ENCODE measurements at regions not wholly inside any gene's neighbourhood (a gene's known extent, or its start where the extent isn't known, plus 50 kb on each side); places are given as distances from the start of the nearest gene placed in this dataset.

GRCh38 chr3:27903446-27903845 is 181.3 kb upstream of the EOMES start:
- no peak overlapping the region for H2BK5ac ChIP-seq (ENCODE audit: low read depth, low read length, poor library complexity, severe bottlenecking)
- no peak overlapping the region for H3K4me3 ChIP-seq (ENCODE audit: insufficient read depth in 1 of 2, low read depth in 1 of 2, low read length in 2 of 2)
- H3K27ac ChIP-seq (ENCODE audit: low read length, poor library complexity, severe bottlenecking), result no peak overlapping the region
- H3K36me3 ChIP-seq (ENCODE audit: control insufficient read depth in 1 of 2, insufficient read depth in 2 of 2, low read depth in 1 of 2, low read length in 2 of 2), result no peaks in the 10 kb centered on the region
- H2AK5ac ChIP-seq (ENCODE audit: low read length, severe bottlenecking), result no peak overlapping the region
- no peak overlapping the region for H3K9ac ChIP-seq (ENCODE audit: low read length)
- H3K18ac ChIP-seq (ENCODE audit: low read depth in 1 of 2, low read length in 2 of 2), result no peak overlapping the region
- no peak overlapping the region for H2AFZ ChIP-seq (ENCODE audit: low read depth, low read length)
- H3K4me2 ChIP-seq (ENCODE audit: low read length, poor library complexity, severe bottlenecking), result no peak overlapping the region
- no peaks in the 10 kb centered on the region for H3K4me1 ChIP-seq (ENCODE audit: control insufficient read depth, insufficient read depth, low read depth, low read length)
- DNase-seq, result no peak
- no peak overlapping the region for H4K8ac ChIP-seq (ENCODE audit: low read length)
- H3K79me1 ChIP-seq (replicated peaks; ENCODE audit: low read length, poor library complexity, severe bottlenecking), result no peaks in the 10 kb centered on the region
- H4K91ac ChIP-seq (ENCODE audit: low read length), result no peak overlapping the region
- no peak overlapping the region for H2BK15ac ChIP-seq (ENCODE audit: low read depth, poor library complexity, severe bottlenecking)
- H3K23ac ChIP-seq (ENCODE audit: low read length in 2 of 2), result no peak overlapping the region
- H3K27me3 ChIP-seq (ENCODE audit: control insufficient read depth in 1 of 2, insufficient read depth in 1 of 2, low read length in 2 of 2), result no peaks in the 10 kb centered on the region
- 83% methylated on average over 1 of the region's 3 CpGs for WGBS
- no peak overlapping the region for H3K14ac ChIP-seq (ENCODE audit: low read length in 2 of 2)
- H3K4ac ChIP-seq (ENCODE audit: low read depth in 1 of 2, low read length in 2 of 2), result no peak overlapping the region
- H2BK12ac ChIP-seq (ENCODE audit: low read length in 2 of 2), result no peak overlapping the region
- H2BK120ac ChIP-seq (ENCODE audit: low read depth, low read length), result no peak overlapping the region
- H3K9me3 ChIP-seq (ENCODE audit: control insufficient read depth, low read length), result no peaks in the 10 kb centered on the region

GRCh38 chr3:27905625-27906024 is 183.5 kb upstream of the EOMES start:
- Histone ChIP-seq H3K4me1 (ENCODE audit: control insufficient read depth, insufficient read depth, low read depth, low read length) (no peaks in the 10 kb centered on the region), H2BK120ac (ENCODE audit: low read depth, low read length) (no peak overlapping the region), H3K9me3 (ENCODE audit: control insufficient read depth, low read length) (no peaks in the 10 kb centered on the region), H3K4ac (ENCODE audit: low read depth in 1 of 2, low read length in 2 of 2) (no peak overlapping the region), H2BK15ac (ENCODE audit: low read depth, poor library complexity, severe bottlenecking) (no peak overlapping the region), H3K4me2 (ENCODE audit: low read length, poor library complexity, severe bottlenecking) (no peak overlapping the region), H3K14ac (ENCODE audit: low read length in 2 of 2) (no peak overlapping the region), H3K27me3 (ENCODE audit: control insufficient read depth in 1 of 2, insufficient read depth in 1 of 2, low read length in 2 of 2) (no peaks in the 10 kb centered on the region), H3K23ac (ENCODE audit: low read length in 2 of 2) (no peak overlapping the region), H2BK12ac (ENCODE audit: low read length in 2 of 2) (no peak overlapping the region), H4K8ac (ENCODE audit: low read length) (no peak overlapping the region), H2BK5ac (ENCODE audit: low read depth, low read length, poor library complexity, severe bottlenecking) (no peak overlapping the region), H3K4me3 (ENCODE audit: insufficient read depth in 1 of 2, low read depth in 1 of 2, low read length in 2 of 2) (no peak overlapping the region), H3K36me3 (ENCODE audit: control insufficient read depth in 1 of 2, insufficient read depth in 2 of 2, low read depth in 1 of 2, low read length in 2 of 2) (no peaks in the 10 kb centered on the region), H2AFZ (ENCODE audit: low read depth, low read length) (no peak overlapping the region), H2AK5ac (ENCODE audit: low read length, severe bottlenecking) (no peak overlapping the region), H4K91ac (ENCODE audit: low read length) (no peak overlapping the region), H3K27ac (ENCODE audit: low read length, poor library complexity, severe bottlenecking) (no peak overlapping the region), H3K9ac (ENCODE audit: low read length) (no peak overlapping the region), H3K79me1 (replicated peaks; ENCODE audit: low read length, poor library complexity, severe bottlenecking) (no peaks in the 10 kb centered on the region), H3K18ac (ENCODE audit: low read depth in 1 of 2, low read length in 2 of 2) (no peak overlapping the region)
- WGBS, result 71% methylated on average over 1 of the region's 2 CpGs
- no peak for DNase-seq

GRCh38 chr3:27907148-27907547 is 185.0 kb upstream of the EOMES start:
- no peak overlapping the region for H4K91ac ChIP-seq (ENCODE audit: low read length)
- no peaks in the 10 kb centered on the region for H3K4me1 ChIP-seq (ENCODE audit: control insufficient read depth, insufficient read depth, low read depth, low read length)
- H3K18ac ChIP-seq (ENCODE audit: low read depth in 1 of 2, low read length in 2 of 2), result no peak overlapping the region
- no peak overlapping the region for H2AFZ ChIP-seq (ENCODE audit: low read depth, low read length)
- H2BK120ac ChIP-seq (ENCODE audit: low read depth, low read length), result no peak overlapping the region
- no peaks in the 10 kb centered on the region for H3K79me1 ChIP-seq (replicated peaks; ENCODE audit: low read length, poor library complexity, severe bottlenecking)
- H3K4me3 ChIP-seq (ENCODE audit: insufficient read depth in 1 of 2, low read depth in 1 of 2, low read length in 2 of 2), result no peak overlapping the region
- H2AK5ac ChIP-seq (ENCODE audit: low read length, severe bottlenecking), result no peak overlapping the region
- no peak overlapping the region for H3K23ac ChIP-seq (ENCODE audit: low read length in 2 of 2)
- no peak overlapping the region for H2BK5ac ChIP-seq (ENCODE audit: low read depth, low read length, poor library complexity, severe bottlenecking)
- H2BK12ac ChIP-seq (ENCODE audit: low read length in 2 of 2), result no peak overlapping the region
- no peak for DNase-seq
- H3K14ac ChIP-seq (ENCODE audit: low read length in 2 of 2), result no peak overlapping the region
- no peaks in the 10 kb centered on the region for H3K9me3 ChIP-seq (ENCODE audit: control insufficient read depth, low read length)
- no peak overlapping the region for H2BK15ac ChIP-seq (ENCODE audit: low read depth, poor library complexity, severe bottlenecking)
- no peak overlapping the region for H3K27ac ChIP-seq (ENCODE audit: low read length, poor library complexity, severe bottlenecking)
- H3K27me3 ChIP-seq (ENCODE audit: control insufficient read depth in 1 of 2, insufficient read depth in 1 of 2, low read length in 2 of 2), result no peaks in the 10 kb centered on the region
- no peak overlapping the region for H3K4me2 ChIP-seq (ENCODE audit: low read length, poor library complexity, severe bottlenecking)
- H3K36me3 ChIP-seq (ENCODE audit: control insufficient read depth in 1 of 2, insufficient read depth in 2 of 2, low read depth in 1 of 2, low read length in 2 of 2), result no peaks in the 10 kb centered on the region
- no peak overlapping the region for H3K9ac ChIP-seq (ENCODE audit: low read length)
- H4K8ac ChIP-seq (ENCODE audit: low read length), result no peak overlapping the region
- no peak overlapping the region for H3K4ac ChIP-seq (ENCODE audit: low read depth in 1 of 2, low read length in 2 of 2)

GRCh38 chr3:27907929-27908328 is 185.8 kb upstream of the EOMES start:
- H4K8ac ChIP-seq (ENCODE audit: low read length), result no peak overlapping the region
- no peaks in the 10 kb centered on the region for H3K36me3 ChIP-seq (ENCODE audit: control insufficient read depth in 1 of 2, insufficient read depth in 2 of 2, low read depth in 1 of 2, low read length in 2 of 2)
- no peak overlapping the region for H3K27ac ChIP-seq (ENCODE audit: low read length, poor library complexity, severe bottlenecking)
- WGBS, result 92% methylated on average over 2 of the region's 4 CpGs
- H3K79me1 ChIP-seq (replicated peaks; ENCODE audit: low read length, poor library complexity, severe bottlenecking), result no peaks in the 10 kb centered on the region
- H3K9ac ChIP-seq (ENCODE audit: low read length), result no peak overlapping the region
- H2AFZ ChIP-seq (ENCODE audit: low read depth, low read length), result no peak overlapping the region
- H3K14ac ChIP-seq (ENCODE audit: low read length in 2 of 2), result no peak overlapping the region
- H2BK12ac ChIP-seq (ENCODE audit: low read length in 2 of 2), result no peak overlapping the region
- H2BK120ac ChIP-seq (ENCODE audit: low read depth, low read length), result no peak overlapping the region
- no peak for DNase-seq
- no peaks in the 10 kb centered on the region for H3K9me3 ChIP-seq (ENCODE audit: control insufficient read depth, low read length)
- no peaks in the 10 kb centered on the region for H3K4me1 ChIP-seq (ENCODE audit: control insufficient read depth, insufficient read depth, low read depth, low read length)
- no peak overlapping the region for H4K91ac ChIP-seq (ENCODE audit: low read length)
- no peak overlapping the region for H2BK5ac ChIP-seq (ENCODE audit: low read depth, low read length, poor library complexity, severe bottlenecking)
- no peak overlapping the region for H2AK5ac ChIP-seq (ENCODE audit: low read length, severe bottlenecking)
- no peak overlapping the region for H3K18ac ChIP-seq (ENCODE audit: low read depth in 1 of 2, low read length in 2 of 2)
- H2BK15ac ChIP-seq (ENCODE audit: low read depth, poor library complexity, severe bottlenecking), result no peak overlapping the region
- H3K4me2 ChIP-seq (ENCODE audit: low read length, poor library complexity, severe bottlenecking), result no peak overlapping the region
- H3K4me3 ChIP-seq (ENCODE audit: insufficient read depth in 1 of 2, low read depth in 1 of 2, low read length in 2 of 2), result no peak overlapping the region
- H3K4ac ChIP-seq (ENCODE audit: low read depth in 1 of 2, low read length in 2 of 2), result no peak overlapping the region
- H3K23ac ChIP-seq (ENCODE audit: low read length in 2 of 2), result no peak overlapping the region
- H3K27me3 ChIP-seq (ENCODE audit: control insufficient read depth in 1 of 2, insufficient read depth in 1 of 2, low read length in 2 of 2), result no peaks in the 10 kb centered on the region
